Lung (tissue), 11 donors: ENCODE measurements at regions not wholly inside any gene's neighbourhood (a gene's known extent, or its start where the extent isn't known, plus 50 kb on each side); places are given as distances from the start of the nearest gene placed in this dataset.

ENCODE experiments used
- ATAC-seq: fragments of 200-7000 bp; cut with Tn5 transposase; one replicate; pipeline ENCODE4 v1.9.1; 2020; ENCODE audit warnings: moderate number of reproducible peaks; ENCODE audit not compliant: insufficient read depth, low FRiP score
- DNase-seq, 3 donors: peaks; one replicate each; pipeline ENCODE4 v3.0.0-alpha.2; 2013 to 2017
- H3K27ac ChIP-seq, 2 donors: one replicate each; pipeline ENCODE4 v1.5.1; 2013; ENCODE audit warnings: mild to moderate bottlenecking in 2 of 2, moderate library complexity in 2 of 2, control low read depth in 1 of 2, inconsistent platforms in 1 of 2, low read depth in 1 of 2, low read length in 1 of 2
- H3K27me3 ChIP-seq, 3 donors: one replicate each; pipeline ENCODE4 v1.5.1; 2013; ENCODE audit warnings: low read length in 2 of 3; ENCODE audit not compliant: control insufficient read depth in 3 of 3, insufficient read depth in 3 of 3
- H3K36me3 ChIP-seq, 4 donors: one replicate each; pipeline ENCODE4 v1.5.1; 2013; ENCODE audit warnings: low read length in 4 of 4, mild to moderate bottlenecking in 1 of 4, moderate library complexity in 1 of 4; ENCODE audit not compliant: control insufficient read depth in 4 of 4, insufficient read depth in 4 of 4
- H3K4me1 ChIP-seq, 5 donors: one replicate each; pipeline ENCODE4 v1.5.1; 2013; ENCODE audit warnings: low read length in 5 of 5, mild to moderate bottlenecking in 2 of 5, moderate library complexity in 1 of 5; ENCODE audit not compliant: control insufficient read depth in 5 of 5, insufficient read depth in 5 of 5
- H3K4me3 ChIP-seq: one replicate; pipeline ENCODE4 v1.5.1; 2013; ENCODE audit warnings: mild to moderate bottlenecking, control low read depth, moderate library complexity
- H3K9ac ChIP-seq, 2 donors: one replicate each; pipeline ENCODE4 v1.5.1; 2013; ENCODE audit warnings: low read length in 2 of 2, control low read depth in 1 of 2; ENCODE audit not compliant: insufficient read depth in 1 of 2
- H3K9me3 ChIP-seq, 4 donors: one replicate each; pipeline ENCODE4 v1.5.1; 2013; ENCODE audit warnings: low read length in 3 of 4, mild to moderate bottlenecking in 1 of 4, moderate library complexity in 1 of 4; ENCODE audit not compliant: control insufficient read depth in 4 of 4, insufficient read depth in 3 of 4
- CTCF ChIP-seq: IDR thresholded peaks from 2 replicates; pipeline ENCODE4 v1.5.1; 2012; ENCODE audit warnings: mild to moderate bottlenecking; ENCODE audit errors: control extremely low read depth, extremely low read depth
- WGBS, 2 donors: extraction: QIAGEN DNeasy Blood & Tissue Kit; methylation state at CpG; one replicate each; pipeline ENCODE4 v1.1.7; 2013; 5-methylcytosine and 5-hydroxymethylcytosine counted together
- donor health status: control.
- donor health status: control.
- donor health status: Bipolar disorder and iron deficiency.
- donor health status: healthy.
- donor health status: DM: yes; HTN: yes; CAD: no.

GRCh38 chr14:39876916-39877315 is 444.7 kb upstream of the FBXO33 start:
- H3K27ac ChIP-seq = no peak overlapping the region
- H3K4me3 ChIP-seq = no peak overlapping the region
- H3K36me3 ChIP-seq = no peaks in the 10 kb centered on the region
- no peaks in the 10 kb centered on the region for H3K4me1 ChIP-seq
- no peak for TF ChIP-seq CTCF
- ATAC-seq = no peak
- no peaks in the 10 kb centered on the region for H3K27me3 ChIP-seq
- WGBS, 2 donors = 83 to 96% methylated on average over 1 of the region's 1 CpG
- H3K9ac ChIP-seq = no peak overlapping the region
- no peak for DNase-seq
- no peaks in the 10 kb centered on the region for H3K9me3 ChIP-seq

GRCh38 chr14:39875028-39875427 is 442.8 kb upstream of the FBXO33 start:
- Histone ChIP-seq H3K9ac (no peak overlapping the region), H3K9me3 (no peaks in the 10 kb centered on the region), H3K4me3 (no peak overlapping the region), H3K27ac (no peak overlapping the region), H3K27me3 (no peaks in the 10 kb centered on the region), H3K4me1 (no peaks in the 10 kb centered on the region), H3K36me3 (no peaks in the 10 kb centered on the region)
- no peak for TF ChIP-seq CTCF
- 90 to 92% methylated on average over 2 of the region's 2 CpGs for WGBS, 2 donors
- DNase-seq = no peak
- no peak for ATAC-seq

GRCh38 chr14:39873791-39874190 is 441.6 kb upstream of the FBXO33 start:
- ATAC-seq (no peak), DNase-seq (no peak)
- Histone ChIP-seq H3K27ac (no peak overlapping the region), H3K36me3 (no peaks in the 10 kb centered on the region), H3K9me3 (no peaks in the 10 kb centered on the region), H3K27me3 (no peaks in the 10 kb centered on the region), H3K4me1 (no peaks in the 10 kb centered on the region), H3K4me3 (no peak overlapping the region), H3K9ac (no peak overlapping the region)
- TF ChIP-seq CTCF = no peak
- WGBS, 2 donors = 72 to 73% methylated on average over 1 of the region's 1 CpG

- TF ChIP-seq CTCF = no peak
- H3K9ac ChIP-seq = no peak overlapping the region
- no peaks in the 10 kb centered on the region for H3K27me3 ChIP-seq
- no peak overlapping the region for H3K27ac ChIP-seq
- H3K36me3 ChIP-seq = no peaks in the 10 kb centered on the region
- DNase-seq (no peak), ATAC-seq (no peak)
- no peak overlapping the region for H3K4me3 ChIP-seq
- H3K9me3 ChIP-seq = peaks cover 0 to 2% (median 0%) of the 10 kb centered on the region in 4 donors
- H3K4me1 ChIP-seq = no peaks in the 10 kb centered on the region
- 69 to 76% methylated on average over 1 of the region's 1 CpG for WGBS, 2 donors
These were observed 436.7 kb upstream of the FBXO33 start for GRCh38 chr14:39868949-39869348.
